OCI-LY3 (cell line): ENCODE measurements at regions not wholly inside any gene's neighbourhood (a gene's known extent, or its start where the extent isn't known, plus 50 kb on each side); places are given as distances from the start of the nearest gene placed in this dataset.

Source experiments
- H2AFZ ChIP-seq: fragments of 200-600, 300-600 bp; shearing (Covaris generic); 2 replicates; pipeline ENCODE4 v1.6.0; 2014; ENCODE audit warnings: antibody characterized with exemption, low read depth, low read length
- H3K27ac ChIP-seq: fragments of 200-600, 300-600 bp; sonication (generic); 2 replicates; pipeline ENCODE4 v1.5.1; 2014; ENCODE audit warnings: mild to moderate bottlenecking, low read length, moderate library complexity, mixed read lengths
- H3K27me3 ChIP-seq: fragments of 200-600, 300-600 bp; sonication (generic); 2 replicates; pipeline ENCODE4 v1.6.1; 2014; ENCODE audit warnings: low read depth, low read length, mixed read lengths
- H3K36me3 ChIP-seq: fragments of 200-600, 300-600 bp; sonication (generic); replicated peaks from 2 replicates; pipeline ENCODE3; 2014; ENCODE audit warnings: low read depth, low read length, mixed read lengths
- H3K4me1 ChIP-seq: fragments of 300-600, 200-600 bp; sonication (generic); 2 replicates; pipeline ENCODE4 v1.6.1; 2014; ENCODE audit warnings: low read length, mixed read lengths
- H3K4me2 ChIP-seq: fragments of 200-600, 300-600 bp; sonication (generic); 2 replicates; pipeline ENCODE4 v1.6.1; 2014; ENCODE audit warnings: low read length, mixed read lengths
- H3K4me3 ChIP-seq: fragments of 300-600, 200-600 bp; sonication (generic); 2 replicates; pipeline ENCODE4 v1.5.1; 2014; ENCODE audit warnings: antibody characterized with exemption, mild to moderate bottlenecking, low read length, moderate library complexity
- H3K79me2 ChIP-seq: fragments of 300-600, 200-600 bp; shearing (Covaris generic); 2 replicates; pipeline ENCODE4 v1.6.1; 2014; ENCODE audit warnings: mild to moderate bottlenecking, low read length, mixed read lengths
- H3K9ac ChIP-seq: fragments of 300-600, 200-600 bp; shearing (Covaris generic); 2 replicates; pipeline ENCODE4 v1.6.0; 2014; ENCODE audit warnings: mild to moderate bottlenecking, low read length, moderate library complexity
- H3K9me3 ChIP-seq: fragments of 200-600, 300-600 bp; shearing (Covaris generic); 2 replicates; pipeline ENCODE4 v1.6.1; 2014; ENCODE audit warnings: low read length, mixed read lengths; ENCODE audit not compliant: insufficient read depth
- H4K20me1 ChIP-seq: fragments of 200-600, 300-600 bp; sonication (generic); 2 replicates; pipeline ENCODE4 v1.6.1; 2016; ENCODE audit warnings: low read length, mixed read lengths; ENCODE audit not compliant: insufficient read depth
- CTCF ChIP-seq: fragments of 200-600, 300-600 bp; sonication (generic); IDR thresholded peaks from 2 replicates; pipeline ENCODE4 v1.5.1; 2014; ENCODE audit warnings: antibody characterized with exemption, low read length, low read depth
- EZH2phosphoT487 ChIP-seq: fragments of 200-600 bp; shearing (Covaris generic); IDR thresholded peaks from 2 replicates; pipeline ENCODE4 v1.6.1; 2018; ENCODE audit warnings: antibody characterized with exemption, mixed run types, low read depth

GRCh38 chr10:11679946-11680345 is 62.2 kb upstream of the ECHDC3 start:
- Histone ChIP-seq H4K20me1 (no peaks in the 10 kb centered on the region), H3K79me2 (no peaks in the 10 kb centered on the region), H3K36me3 (no peaks in the 10 kb centered on the region), H2AFZ (no peak overlapping the region), H3K9ac (no peak overlapping the region), H3K4me2 (no peak overlapping the region), H3K4me3 (no peak overlapping the region), H3K27me3 (peaks cover 50% of the 10 kb centered on the region), H3K27ac (no peak overlapping the region), H3K9me3 (no peaks in the 10 kb centered on the region), H3K4me1 (peaks cover 46% of the 10 kb centered on the region)
- TF ChIP-seq EZH2phosphoT487 (no peak), CTCF (no peak)

- peak overlapping the region; percentile 53 for H3K4me3 ChIP-seq
- H2AFZ ChIP-seq: no peak overlapping the region
- peaks cover 45% of the 10 kb centered on the region for H3K4me1 ChIP-seq
- H3K27me3 ChIP-seq: peaks cover 60% of the 10 kb centered on the region
- TF ChIP-seq CTCF: no peak
- no peak for TF ChIP-seq EZH2phosphoT487
- H3K9ac ChIP-seq: peak overlapping the region; percentile 45; the same call in 1 of the 2 replicates
- no peaks in the 10 kb centered on the region for H4K20me1 ChIP-seq
- peak overlapping the region; percentile 56 for H3K4me2 ChIP-seq
- no peaks in the 10 kb centered on the region for H3K79me2 ChIP-seq
- peak overlapping the region; percentile 76 for H3K27ac ChIP-seq
- no peaks in the 10 kb centered on the region for H3K9me3 ChIP-seq
- H3K36me3 ChIP-seq: no peaks in the 10 kb centered on the region
Observed at GRCh38 chr10:11678074-11678793, 63.9 kb upstream of the ECHDC3 start.

GRCh38 chr10:11677480-11677879 is 64.7 kb upstream of the ECHDC3 start:
- peak overlapping the region; percentile 45; the same call in 1 of the 2 replicates for H3K9ac ChIP-seq
- TF ChIP-seq EZH2phosphoT487 (no peak), CTCF (no peak)
- H3K79me2 ChIP-seq: no peaks in the 10 kb centered on the region
- peak overlapping the region; percentile 53 for H3K4me3 ChIP-seq
- H3K27me3 ChIP-seq: peaks cover 58% of the 10 kb centered on the region
- H3K36me3 ChIP-seq: no peaks in the 10 kb centered on the region
- peak overlapping the region; percentile 76 for H3K27ac ChIP-seq
- H4K20me1 ChIP-seq: no peaks in the 10 kb centered on the region
- H3K9me3 ChIP-seq: no peaks in the 10 kb centered on the region
- H3K4me1 ChIP-seq: peaks cover 38% of the 10 kb centered on the region
- no peak overlapping the region for H2AFZ ChIP-seq
- H3K4me2 ChIP-seq: peak overlapping the region; percentile 56

- H3K79me2 ChIP-seq: no peaks in the 10 kb centered on the region
- no peak for TF ChIP-seq CTCF
- H3K9me3 ChIP-seq: no peaks in the 10 kb centered on the region
- H3K27ac ChIP-seq: no peak overlapping the region
- no peaks in the 10 kb centered on the region for H3K36me3 ChIP-seq
- peak overlapping the region; percentile 6; the same call in 1 of the 2 replicates for H3K4me2 ChIP-seq
- H3K4me1 ChIP-seq: peaks cover 42% of the 10 kb centered on the region
- H3K9ac ChIP-seq: no peak overlapping the region
- H3K4me3 ChIP-seq: no peak overlapping the region
- H3K27me3 ChIP-seq: peaks cover 32% of the 10 kb centered on the region
- no peak overlapping the region for H2AFZ ChIP-seq
- no peaks in the 10 kb centered on the region for H4K20me1 ChIP-seq
Observed at GRCh38 chr10:11673346-11674280, 62.2 kb upstream of the USP6NL start.
